T-helper 17 cell (primary cell): ENCODE measurements at regions not wholly inside any gene's neighbourhood (a gene's known extent, or its start where the extent isn't known, plus 50 kb on each side); places are given as distances from the start of the nearest gene placed in this dataset.
"Not testable (repeated sequence)": the region's sequence is repeated elsewhere in the genome, so short reads cannot be mapped to it uniquely, and the experiment has no call there.

ENCODE experiments used
- ATAC-seq: fragments of 150-1000 bp; cut with Tn5 transposase; 2 replicates; pipeline ENCODE4 v1.10.0; 2021; ENCODE audit warnings: mild to moderate bottlenecking, moderate library complexity
- DNase-seq, 3 donors: peaks; one replicate each; pipeline versions ENCODE4 v3.0.0 to v3.0.0-alpha.2; 2020 to 2021
- H3K9me3 ChIP-seq: one replicate; pipeline ENCODE4 v1.7.0; 2013; ENCODE audit warnings: low read length, mild to moderate bottlenecking; ENCODE audit not compliant: control insufficient read depth, poor library complexity, severe bottlenecking
- H3K27ac Mint-ChIP-seq: one replicate; pipeline ENCODE4 v1.8.0; 2022; ENCODE audit warnings: mild to moderate bottlenecking, moderate library complexity, mixed read lengths
- H3K27me3 Mint-ChIP-seq: one replicate; pipeline ENCODE4 v1.8.0; 2022; ENCODE audit warnings: mixed read lengths
- H3K36me3 Mint-ChIP-seq: one replicate; pipeline ENCODE4 v1.8.0; 2022; ENCODE audit warnings: low read depth, mixed read lengths
- H3K4me1 Mint-ChIP-seq: one replicate; pipeline ENCODE4 v1.8.0; 2022; ENCODE audit warnings: mild to moderate bottlenecking, mixed read lengths
- H3K4me3 Mint-ChIP-seq: one replicate; pipeline ENCODE4 v1.8.0; 2022; ENCODE audit warnings: mild to moderate bottlenecking, moderate library complexity, mixed read lengths

DNA sequence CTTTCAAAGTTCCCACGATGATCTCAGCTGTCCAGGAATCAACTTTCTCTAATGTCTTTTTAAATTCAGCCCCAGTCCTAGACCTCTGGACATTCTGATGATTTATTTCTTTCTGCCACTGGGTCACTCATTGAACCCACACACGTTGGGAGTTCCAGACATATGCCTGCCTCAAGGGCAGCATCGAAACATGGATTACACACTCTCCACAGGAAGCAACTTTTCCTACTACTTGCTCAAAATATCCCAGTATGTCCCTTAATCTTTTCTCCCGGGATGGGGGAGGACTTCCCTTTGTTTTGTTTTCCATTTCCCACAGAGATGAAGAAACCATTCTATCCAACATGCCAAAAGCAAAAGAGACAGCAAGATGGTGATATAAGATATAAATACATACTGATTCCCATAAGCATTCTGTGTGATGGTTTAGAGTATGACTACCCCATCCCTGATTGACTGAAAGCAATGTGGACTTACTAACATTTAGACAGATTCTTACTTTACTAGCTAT, 79.8 kb upstream of the PPARGC1A start:
- Mint-ChIP-seq H3K4me3 (no peak overlapping the region), H3K27me3 (no peaks in the 10 kb centered on the region), H3K27ac (no peak overlapping the region), H3K4me1 (no peaks in the 10 kb centered on the region), H3K36me3 (no peaks in the 10 kb centered on the region)
- ATAC-seq (no peak), DNase-seq (no peak)
- no peaks in the 10 kb centered on the region for H3K9me3 ChIP-seq

DNA sequence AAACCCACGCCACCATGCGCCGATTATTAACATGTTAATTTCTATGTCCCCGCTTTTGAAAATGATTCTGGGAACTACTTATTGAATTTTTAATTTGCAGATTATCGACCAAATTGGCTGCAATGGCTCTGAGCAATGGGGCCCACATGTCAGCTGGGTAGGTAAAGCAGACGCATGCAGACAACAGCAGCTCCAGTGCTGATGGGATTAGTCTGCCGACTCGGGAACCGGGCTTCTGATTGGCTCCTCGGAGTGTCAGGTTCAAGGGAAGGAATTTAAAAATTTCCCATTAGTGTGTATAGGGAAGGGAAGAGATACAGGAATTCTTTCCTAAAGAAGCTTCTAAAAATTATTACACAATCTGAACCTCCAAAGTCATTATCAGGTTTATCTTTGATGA, 77.4 kb upstream of the PPARGC1A start:
- DNase-seq (no peak), ATAC-seq (no peak)
- Mint-ChIP-seq H3K4me3 (no peak overlapping the region), H3K27ac (no peak overlapping the region), H3K4me1 (no peaks in the 10 kb centered on the region), H3K36me3 (no peaks in the 10 kb centered on the region), H3K27me3 (no peaks in the 10 kb centered on the region)
- H3K9me3 ChIP-seq: no peaks in the 10 kb centered on the region

GRCh38 chr4:23966725-23967124, 76.9 kb upstream of the PPARGC1A start:
- H3K36me3 Mint-ChIP-seq: no peaks in the 10 kb centered on the region
- H3K27ac Mint-ChIP-seq: no peak overlapping the region
- DNase-seq (no peak), ATAC-seq (no peak)
- no peaks in the 10 kb centered on the region for H3K4me1 Mint-ChIP-seq
- no peak overlapping the region for H3K4me3 Mint-ChIP-seq
- no peaks in the 10 kb centered on the region for H3K9me3 ChIP-seq
- no peaks in the 10 kb centered on the region for H3K27me3 Mint-ChIP-seq

DNA sequence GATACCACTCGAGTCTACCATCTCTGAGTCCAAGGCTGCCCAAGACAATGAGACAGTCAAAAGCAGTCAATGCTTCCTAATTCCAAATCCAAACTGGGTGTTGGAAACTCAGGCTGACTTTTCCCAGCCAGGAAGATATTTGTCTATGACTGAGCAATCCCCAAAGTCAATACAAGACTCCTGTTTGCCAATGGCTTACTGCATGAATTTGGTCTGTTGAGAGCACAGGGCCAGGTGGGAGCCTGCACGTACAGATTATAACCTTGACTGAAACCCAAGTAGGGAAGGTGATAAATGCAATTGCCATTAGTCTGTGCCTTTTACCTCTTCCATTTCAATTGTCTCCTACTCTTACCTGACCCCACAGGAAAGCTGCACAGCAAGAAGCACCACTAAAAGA, 72.6 kb upstream of the PPARGC1A start:
- Mint-ChIP-seq H3K27me3 (no peaks in the 10 kb centered on the region), H3K36me3 (no peaks in the 10 kb centered on the region), H3K4me3 (no peak overlapping the region), H3K4me1 (no peaks in the 10 kb centered on the region), H3K27ac (no peak overlapping the region)
- no peaks in the 10 kb centered on the region for H3K9me3 ChIP-seq
- ATAC-seq (no peak), DNase-seq (no peak)

DNA sequence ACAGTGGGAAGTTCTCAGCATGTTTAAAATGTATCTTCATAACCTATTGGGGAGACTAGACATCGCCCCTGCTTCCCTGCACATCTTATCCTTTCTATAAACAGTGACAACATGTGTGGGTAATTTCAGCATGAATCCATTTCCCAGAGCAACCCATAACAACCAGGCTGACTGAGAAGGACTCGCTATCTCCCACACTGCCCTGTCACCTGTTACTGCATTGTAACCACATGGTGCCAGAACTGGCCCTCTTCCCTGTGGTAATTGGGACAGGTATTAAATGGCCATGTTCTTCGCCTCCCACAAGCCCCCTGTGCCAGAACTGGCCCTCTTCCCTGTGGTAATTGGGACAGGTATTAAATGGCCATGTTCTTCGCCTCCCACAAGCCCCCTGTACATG, 71.5 kb upstream of the PPARGC1A start:
- not testable (repeated sequence) for H3K4me3 Mint-ChIP-seq

GRCh38 chr4:23959396-23960148, 69.7 kb upstream of the PPARGC1A start:
- Mint-ChIP-seq H3K4me3 (no peak overlapping the region), H3K36me3 (no peaks in the 10 kb centered on the region), H3K4me1 (no peaks in the 10 kb centered on the region), H3K27me3 (no peaks in the 10 kb centered on the region), H3K27ac (no peak overlapping the region)
- H3K9me3 ChIP-seq: no peaks in the 10 kb centered on the region
- ATAC-seq: no peak
- DNase-seq: no peak

More for the DNA sequence above, 71.5 kb upstream of the PPARGC1A start:
- H3K27me3 Mint-ChIP-seq, ATAC-seq, H3K4me1 Mint-ChIP-seq, H3K27ac Mint-ChIP-seq, H3K9me3 ChIP-seq, DNase-seq, H3K36me3 Mint-ChIP-seq: not testable (repeated sequence)

DNA sequence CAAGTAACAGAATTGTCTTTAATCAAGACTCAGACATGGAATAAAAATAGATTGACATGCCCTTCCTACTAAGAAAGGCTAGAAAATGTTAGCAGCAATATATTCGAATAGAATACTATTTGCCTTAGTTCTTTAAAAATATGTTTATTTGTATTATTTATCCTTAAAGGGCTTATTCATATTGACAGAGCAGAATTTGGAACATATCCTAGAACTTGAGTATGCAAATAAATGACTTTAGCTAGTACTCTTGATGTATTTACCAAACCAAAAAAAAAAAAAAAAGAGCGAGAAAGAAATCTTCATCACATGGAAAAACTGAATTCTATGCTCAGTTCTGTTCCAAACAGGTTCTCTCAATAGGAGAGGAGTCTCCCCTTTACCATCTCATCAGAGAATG, 68.9 kb upstream of the PPARGC1A start:
- Mint-ChIP-seq H3K4me1 (no peaks in the 10 kb centered on the region), H3K4me3 (no peak overlapping the region), H3K27me3 (no peaks in the 10 kb centered on the region), H3K27ac (no peak overlapping the region), H3K36me3 (no peaks in the 10 kb centered on the region)
- ATAC-seq (no peak), DNase-seq (no peak)
- no peaks in the 10 kb centered on the region for H3K9me3 ChIP-seq

DNA sequence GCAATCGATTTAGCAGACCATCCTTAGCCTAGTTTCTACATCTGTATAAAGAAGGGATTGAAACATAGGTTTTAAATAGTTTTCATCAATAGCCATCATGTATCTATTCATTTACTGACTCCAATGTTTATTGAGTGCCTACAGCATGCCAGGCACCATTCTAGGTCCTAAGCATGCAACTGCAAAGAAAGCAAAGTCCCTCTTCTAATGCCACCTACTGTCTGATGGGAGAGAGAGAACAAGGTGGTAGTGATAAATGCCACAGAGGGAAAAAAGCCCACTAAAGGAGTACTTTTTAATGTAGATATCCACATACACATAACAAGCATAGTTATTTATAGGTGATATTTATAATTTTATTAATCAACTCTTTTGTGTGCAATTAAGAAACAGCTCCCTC, 67.6 kb upstream of the PPARGC1A start:
- H3K4me3 Mint-ChIP-seq: no peak overlapping the region
- DNase-seq: no peak
- H3K9me3 ChIP-seq: no peaks in the 10 kb centered on the region
- no peak for ATAC-seq
- H3K27me3 Mint-ChIP-seq: no peaks in the 10 kb centered on the region
- H3K27ac Mint-ChIP-seq: no peak overlapping the region
- H3K4me1 Mint-ChIP-seq: no peaks in the 10 kb centered on the region
- H3K36me3 Mint-ChIP-seq: no peaks in the 10 kb centered on the region

DNA sequence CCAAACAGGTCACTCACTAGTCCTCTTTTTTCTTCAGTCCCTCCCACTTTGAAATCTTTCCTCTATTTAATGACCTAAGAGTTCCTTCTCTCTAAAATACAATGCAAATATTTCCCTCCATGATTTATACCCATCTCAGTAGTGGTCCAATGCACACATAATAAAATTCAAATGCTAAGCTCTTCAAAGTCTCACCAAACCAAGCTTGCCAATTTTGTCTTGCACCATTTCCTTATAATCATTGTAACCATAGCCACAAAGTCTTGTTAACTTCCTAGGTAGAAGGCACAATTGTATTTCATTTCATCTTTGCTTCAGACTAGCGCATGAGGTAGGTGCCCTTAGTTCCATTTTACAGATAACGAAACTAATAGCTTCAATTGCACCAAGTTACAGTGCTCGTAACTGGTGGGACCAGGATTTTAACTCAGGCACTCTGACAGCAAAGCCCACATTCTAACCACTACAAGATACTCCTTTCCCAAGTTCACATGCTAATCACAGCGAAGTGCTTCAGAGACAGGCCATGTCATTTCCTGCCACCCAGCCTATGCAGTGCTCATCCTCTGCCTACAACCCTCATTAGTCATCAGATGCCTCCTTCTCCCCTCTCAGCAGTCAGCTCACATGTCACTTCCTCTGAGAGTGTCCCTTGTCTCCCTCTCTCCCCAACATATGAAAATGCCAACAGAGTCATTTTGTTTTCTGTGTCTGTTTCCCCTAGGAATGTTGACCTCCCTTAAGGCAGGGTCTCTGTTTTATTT, 66.9 kb upstream of the PPARGC1A start:
- no peaks in the 10 kb centered on the region for H3K36me3 Mint-ChIP-seq
- H3K27me3 Mint-ChIP-seq: no peaks in the 10 kb centered on the region
- DNase-seq (no peak), ATAC-seq (no peak)
- H3K4me3 Mint-ChIP-seq: no peak overlapping the region
- H3K4me1 Mint-ChIP-seq: no peaks in the 10 kb centered on the region
- no peaks in the 10 kb centered on the region for H3K9me3 ChIP-seq
- no peak overlapping the region for H3K27ac Mint-ChIP-seq

DNA sequence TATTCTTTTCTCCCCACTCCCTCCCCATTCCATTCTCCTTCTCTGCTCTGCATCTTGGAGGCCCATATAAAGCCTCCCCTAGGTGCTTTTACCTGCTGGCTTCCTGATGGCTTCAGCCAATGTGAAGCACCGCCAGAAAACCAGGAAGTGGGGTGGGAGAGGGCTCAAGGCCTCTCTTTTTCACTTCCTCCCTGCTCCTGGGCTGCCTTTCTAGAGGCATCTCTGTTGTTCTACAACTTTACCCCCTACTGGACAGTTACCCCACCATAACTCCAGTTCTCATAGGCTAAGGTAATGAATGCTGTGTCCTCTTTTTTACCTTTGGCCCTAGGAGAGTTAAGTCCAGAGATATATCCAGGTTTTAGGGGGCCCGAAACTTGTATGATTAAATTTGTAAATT, 62.4 kb upstream of the PPARGC1A start:
- no peaks in the 10 kb centered on the region for H3K27me3 Mint-ChIP-seq
- H3K4me1 Mint-ChIP-seq: no peaks in the 10 kb centered on the region
- no peak overlapping the region for H3K27ac Mint-ChIP-seq
- no peaks in the 10 kb centered on the region for H3K36me3 Mint-ChIP-seq
- H3K4me3 Mint-ChIP-seq: no peak overlapping the region
- ATAC-seq (no peak), DNase-seq (no peak)
- no peaks in the 10 kb centered on the region for H3K9me3 ChIP-seq

- H3K9me3 ChIP-seq: no peaks in the 10 kb centered on the region
- H3K4me3 Mint-ChIP-seq: no peak overlapping the region
- DNase-seq: no peak
- H3K27ac Mint-ChIP-seq: no peak overlapping the region
- no peak for ATAC-seq
- no peaks in the 10 kb centered on the region for H3K27me3 Mint-ChIP-seq
- no peaks in the 10 kb centered on the region for H3K36me3 Mint-ChIP-seq
- H3K4me1 Mint-ChIP-seq: no peaks in the 10 kb centered on the region
Measured at GRCh38 chr4:23947826-23948225, 58.0 kb upstream of the PPARGC1A start.

DNA sequence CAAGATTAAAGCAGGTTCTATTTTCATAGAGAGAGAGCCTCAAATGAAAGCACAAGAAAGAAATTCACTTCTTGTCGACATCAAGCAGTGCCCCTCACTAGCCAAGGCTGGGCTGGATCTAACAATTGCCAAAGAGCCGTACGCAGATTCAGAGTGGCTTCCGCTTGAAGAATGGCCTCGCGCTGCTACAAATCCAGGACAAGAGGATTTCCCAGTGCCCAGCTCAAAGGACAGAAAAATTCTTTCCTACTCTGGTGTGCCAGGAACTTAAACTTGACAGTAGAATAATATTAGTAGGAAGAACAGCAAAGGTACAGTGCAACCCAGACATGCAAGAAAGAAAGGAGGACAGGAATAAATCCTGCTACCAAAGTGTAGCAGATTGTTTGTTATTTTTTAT, 56.5 kb upstream of the PPARGC1A start:
- no peaks in the 10 kb centered on the region for H3K9me3 ChIP-seq
- Mint-ChIP-seq H3K27ac (no peak overlapping the region), H3K4me3 (no peak overlapping the region), H3K27me3 (no peaks in the 10 kb centered on the region), H3K4me1 (no peaks in the 10 kb centered on the region), H3K36me3 (no peaks in the 10 kb centered on the region)
- DNase-seq (no peak), ATAC-seq (no peak)

DNA sequence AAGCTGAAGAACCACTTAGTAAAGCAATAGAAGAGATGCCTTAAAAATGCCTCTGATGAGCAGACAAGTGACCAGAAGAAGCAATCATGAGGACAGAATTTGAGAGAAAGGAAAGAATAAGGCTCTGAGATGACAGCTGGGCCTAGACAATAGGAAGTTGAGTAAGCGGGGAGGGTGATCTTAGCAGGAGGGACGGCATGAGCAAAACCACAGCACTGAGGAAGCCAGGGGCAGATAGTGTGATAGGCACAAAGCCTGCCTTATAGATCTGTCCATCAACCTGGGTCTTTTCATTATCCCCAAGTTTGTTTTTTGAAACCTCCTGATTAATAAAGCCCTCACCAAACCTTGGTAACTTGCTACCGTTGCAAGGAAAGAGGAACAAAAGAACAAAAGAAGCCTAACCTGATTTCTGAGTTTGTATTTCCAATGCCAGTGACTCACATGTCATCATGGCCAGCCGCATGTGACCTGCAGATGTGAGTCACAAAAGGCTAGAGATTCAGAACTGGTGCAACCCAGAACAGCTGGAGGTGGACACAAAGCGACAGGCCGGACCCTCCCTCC, 55.7 kb upstream of the PPARGC1A start:
- Mint-ChIP-seq H3K27ac (no peak overlapping the region), H3K27me3 (no peaks in the 10 kb centered on the region), H3K4me1 (no peaks in the 10 kb centered on the region), H3K4me3 (no peak overlapping the region), H3K36me3 (no peaks in the 10 kb centered on the region)
- ATAC-seq (no peak), DNase-seq (no peak)
- H3K9me3 ChIP-seq: no peaks in the 10 kb centered on the region
